ENCODE measurements at regions not wholly inside any gene's neighbourhood (a gene's known extent, or its start where the extent isn't known, plus 50 kb on each side); places are given as distances from the start of the nearest gene placed in this dataset.

DNA sequence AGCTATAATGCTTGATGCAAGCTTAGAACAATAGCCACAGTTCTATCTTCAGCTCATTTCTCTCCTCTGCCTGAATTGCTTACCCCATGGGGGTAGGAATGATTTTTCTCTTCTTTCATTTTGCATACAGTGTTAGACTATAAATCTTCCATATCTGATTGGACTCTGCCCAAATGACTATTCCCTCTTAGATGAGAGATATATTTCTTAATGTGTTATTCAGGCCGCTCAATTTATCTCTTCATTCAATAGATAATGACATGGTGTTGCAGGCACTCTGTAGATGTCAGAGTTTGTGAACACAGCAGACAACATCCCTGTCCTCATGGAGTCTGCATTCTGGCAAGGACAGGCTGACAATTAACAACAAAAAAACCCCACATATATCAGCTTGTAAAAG lies 443.7 kb upstream of the CELF4 start:
- no peak overlapping the region for H3K4me3 ChIP-seq (ENCODE audit: control insufficient read depth, low read depth, low read length)
- TF ChIP-seq, protein P1, sequence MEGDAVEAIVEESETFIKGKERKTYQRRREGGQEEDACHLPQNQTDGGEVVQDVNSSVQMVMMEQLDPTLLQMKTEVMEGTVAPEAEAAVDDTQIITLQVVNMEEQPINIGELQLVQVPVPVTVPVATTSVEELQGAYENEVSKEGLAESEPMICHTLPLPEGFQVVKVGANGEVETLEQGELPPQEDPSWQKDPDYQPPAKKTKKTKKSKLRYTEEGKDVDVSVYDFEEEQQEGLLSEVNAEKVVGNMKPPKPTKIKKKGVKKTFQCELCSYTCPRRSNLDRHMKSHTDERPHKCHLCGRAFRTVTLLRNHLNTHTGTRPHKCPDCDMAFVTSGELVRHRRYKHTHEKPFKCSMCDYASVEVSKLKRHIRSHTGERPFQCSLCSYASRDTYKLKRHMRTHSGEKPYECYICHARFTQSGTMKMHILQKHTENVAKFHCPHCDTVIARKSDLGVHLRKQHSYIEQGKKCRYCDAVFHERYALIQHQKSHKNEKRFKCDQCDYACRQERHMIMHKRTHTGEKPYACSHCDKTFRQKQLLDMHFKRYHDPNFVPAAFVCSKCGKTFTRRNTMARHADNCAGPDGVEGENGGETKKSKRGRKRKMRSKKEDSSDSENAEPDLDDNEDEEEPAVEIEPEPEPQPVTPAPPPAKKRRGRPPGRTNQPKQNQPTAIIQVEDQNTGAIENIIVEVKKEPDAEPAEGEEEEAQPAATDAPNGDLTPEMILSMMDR (conservative IDR thresholded peaks at IDR 0.05; ENCODE audit: control insufficient read depth, insufficient read depth, low read depth, low read length), result no peak
- no peak for DNase-seq (ENCODE audit: low read depth)

- no peak overlapping the region for H3K4me3 ChIP-seq (ENCODE audit: control insufficient read depth, low read depth, low read length)
- TF ChIP-seq, protein P1 (conservative IDR thresholded peaks at IDR 0.05; ENCODE audit: control insufficient read depth, insufficient read depth, low read depth, low read length), result no peak
- no peak for DNase-seq (ENCODE audit: low read depth)
These were observed 442.2 kb upstream of the CELF4 start for GRCh38 chr18:38007676-38008330.

DNA sequence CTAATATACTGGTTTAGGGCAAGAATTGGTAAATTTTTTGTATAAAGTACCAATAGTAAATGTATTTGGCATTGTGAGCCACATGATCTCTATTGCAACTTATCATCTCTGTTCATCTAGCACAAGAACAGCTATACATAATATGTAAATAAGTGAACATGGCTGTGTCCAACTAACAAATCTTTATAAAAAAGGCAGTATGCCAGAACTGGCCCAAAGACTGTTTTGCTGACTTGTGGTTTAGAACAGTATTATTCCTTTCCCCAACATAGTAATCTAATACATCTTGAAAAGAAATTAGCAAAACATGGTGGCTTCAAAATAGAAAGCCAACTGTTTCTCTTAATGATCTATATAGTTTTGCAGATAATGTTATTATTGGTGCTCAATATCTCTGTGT lies 441.4 kb upstream of the CELF4 start:
- TF ChIP-seq, protein P1 (conservative IDR thresholded peaks at IDR 0.05; ENCODE audit: control insufficient read depth, insufficient read depth, low read depth, low read length), result no peak
- H3K4me3 ChIP-seq (ENCODE audit: control insufficient read depth, low read depth, low read length), result no peak overlapping the region
- no peak for DNase-seq (ENCODE audit: low read depth)

DNA sequence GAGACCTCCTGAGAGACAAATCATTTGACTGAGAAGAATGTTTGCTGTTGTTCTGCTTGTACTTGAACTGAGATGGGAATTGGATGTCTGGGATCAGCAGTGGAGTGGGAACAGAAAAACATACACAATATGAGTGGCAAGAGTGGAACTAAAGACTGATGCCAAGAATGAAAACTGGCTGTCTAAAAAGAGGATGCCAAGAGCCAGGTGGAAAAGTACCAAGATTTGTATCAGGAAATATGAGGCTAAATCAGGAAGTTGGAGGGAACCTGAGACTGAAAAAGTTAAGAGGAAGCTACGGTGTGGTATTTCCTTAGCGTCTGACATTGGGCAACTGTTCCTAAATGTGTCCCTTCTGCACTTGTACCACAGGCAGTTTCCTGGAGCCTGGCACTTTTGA lies 440.9 kb upstream of the CELF4 start:
- TF ChIP-seq, protein P1 (conservative IDR thresholded peaks at IDR 0.05; ENCODE audit: control insufficient read depth, insufficient read depth, low read depth, low read length), result no peak
- H3K4me3 ChIP-seq (ENCODE audit: control insufficient read depth, low read depth, low read length), result no peak overlapping the region
- DNase-seq (ENCODE audit: low read depth), result no peak

GRCh38 chr18:37997695-37998094 lies 432.1 kb upstream of the CELF4 start:
- DNase-seq (ENCODE audit: low read depth), result no peak
- no peak overlapping the region for H3K4me3 ChIP-seq (ENCODE audit: control insufficient read depth, low read depth, low read length)
- TF ChIP-seq, protein P1 (conservative IDR thresholded peaks at IDR 0.05; ENCODE audit: control insufficient read depth, insufficient read depth, low read depth, low read length), result no peak

DNA sequence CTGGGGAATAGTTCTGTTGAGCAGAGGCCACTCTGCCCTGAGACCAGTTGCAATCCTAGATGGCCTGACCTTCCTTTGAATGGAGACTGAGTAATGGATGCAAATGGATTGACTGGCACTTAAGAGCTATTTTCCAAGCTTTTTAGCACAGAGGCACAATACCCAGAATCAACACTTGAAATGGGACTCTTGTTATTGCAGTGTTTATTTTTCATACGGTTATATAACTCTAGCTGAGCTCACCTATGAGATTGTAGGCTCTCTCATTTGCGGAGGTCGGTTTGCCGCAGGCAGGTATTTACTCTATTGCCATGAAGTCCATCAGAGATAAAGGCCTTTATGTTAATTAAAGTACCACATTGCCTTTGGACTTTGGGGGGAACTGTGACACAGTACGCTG lies 422.3 kb upstream of the CELF4 start:
- no peak overlapping the region for H3K4me3 ChIP-seq (ENCODE audit: control insufficient read depth, low read depth, low read length)
- TF ChIP-seq, protein P1 (conservative IDR thresholded peaks at IDR 0.05; ENCODE audit: control insufficient read depth, insufficient read depth, low read depth, low read length), result no peak
- no peak for DNase-seq (ENCODE audit: low read depth)

DNA sequence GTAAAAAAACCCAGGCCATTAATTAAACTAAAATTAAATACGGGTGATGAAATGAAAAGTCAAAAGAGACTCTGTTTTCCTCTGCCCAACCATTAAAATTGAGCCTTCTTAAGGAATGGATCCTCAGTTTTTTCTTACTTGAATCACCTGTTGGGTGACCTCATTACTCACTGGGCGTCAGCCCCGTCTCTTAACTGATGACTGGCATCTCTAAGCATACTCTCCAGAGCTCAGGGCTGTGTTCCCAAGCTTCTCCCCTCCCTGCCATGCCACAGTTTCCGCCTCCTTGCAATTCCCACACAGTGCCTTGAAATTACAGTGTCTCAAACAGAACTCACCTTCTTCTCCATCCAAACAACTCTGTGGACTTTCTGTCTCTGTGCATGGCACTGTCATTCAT lies 421.1 kb upstream of the CELF4 start:
- H3K4me3 ChIP-seq (ENCODE audit: control insufficient read depth, low read depth, low read length), result no peak overlapping the region
- DNase-seq (ENCODE audit: low read depth), result no peak
- TF ChIP-seq, protein P1 (conservative IDR thresholded peaks at IDR 0.05; ENCODE audit: control insufficient read depth, insufficient read depth, low read depth, low read length), result no peak

Data from fibroblast of mammary gland (primary cell).